ENCODE measurements at regions not wholly inside any gene's neighbourhood (a gene's known extent, or its start where the extent isn't known, plus 50 kb on each side); places are given as distances from the start of the nearest gene placed in this dataset.

GRCh38 chr9:703392-703791 lies 138.1 kb upstream of the DMRT1 start:
- BruUV-seq (replicated peaks) = no TSS peak
- FAIRE-seq (no peak), ATAC-seq (no peak), DNase-seq (ENCODE audit: low read depth, low spot score) (no peak)
- intact Hi-C loops (cut with micrococcal nuclease; ENCODE audit: unreplicated experiment) = no loop called here
- RAD21 ChIA-PET (ENCODE audit: unreplicated experiment) = no interaction called here
- in situ Hi-C loops (cut with MboI) = no loop called here
- no peak overlapping the region for H3K27ac ChIP-seq (ENCODE audit: control insufficient read depth, insufficient read depth)
- TF ChIP-seq NBN (IDR thresholded peaks at IDR 0.05) = no peak
- TF ChIP-seq DPF2 (IDR thresholded peaks at IDR 0.05) = no peak
- no peak for TF ChIP-seq EP300 (IDR thresholded peaks at IDR 0.05; ENCODE audit: borderline replicate concordance in 1 of 2, control insufficient read depth in 1 of 2, low read depth in 2 of 2, low read length in 2 of 2)
- POLR2A ChIA-PET = no interaction called here
- CTCF ChIA-PET = no interaction called here
- H3K4me3 ChIP-seq = no peak overlapping the region
- 38% methylated on average over 2 of the region's 2 CpGs for WGBS (ENCODE audit: insufficient coverage, insufficient replicate concordance, low lambda C conversion rate, missing lambda C conversion rate)
- H3K4me2 ChIP-seq (ENCODE audit: control insufficient read depth, insufficient read depth) = no peak overlapping the region
- SMC1A ChIA-PET (ENCODE audit: uncharacterized antibody, unreplicated experiment) = interaction anchor here (1.2 kb wide), 1 partner anchor 18 kb away, joined by 3 read pairs; no protein-coding TSS in a partner anchor
- H3K4me1 ChIP-seq (ENCODE audit: control insufficient read depth, insufficient read depth, low read length) = no peaks in the 10 kb centered on the region
- no peaks in the 10 kb centered on the region for H4K20me1 ChIP-seq (ENCODE audit: control insufficient read depth, insufficient read depth)
- H2AFZ ChIP-seq (ENCODE audit: control insufficient read depth, low read depth, low read length) = no peak overlapping the region
- H3K36me3 ChIP-seq (ENCODE audit: control insufficient read depth in 2 of 2, insufficient read depth in 2 of 2, low read length in 1 of 2) = no peaks in the 10 kb centered on the region
- H3K27me3 ChIP-seq (replicated peaks in 1 of 2; ENCODE audit: control insufficient read depth in 2 of 2, insufficient read depth in 2 of 2, low read length in 1 of 2) = peaks cover 0 to 6% of the 10 kb centered on the region in 2 experiments
- no peak overlapping the region for H3K9ac ChIP-seq (ENCODE audit: control insufficient read depth, insufficient read depth, low read length)
- H3K79me2 ChIP-seq (ENCODE audit: control insufficient read depth, insufficient read depth, low read length) = no peaks in the 10 kb centered on the region
- H3K9me3 ChIP-seq (replicated peaks; ENCODE audit: control insufficient read depth, insufficient read depth, low read length) = no peaks in the 10 kb centered on the region

DNA sequence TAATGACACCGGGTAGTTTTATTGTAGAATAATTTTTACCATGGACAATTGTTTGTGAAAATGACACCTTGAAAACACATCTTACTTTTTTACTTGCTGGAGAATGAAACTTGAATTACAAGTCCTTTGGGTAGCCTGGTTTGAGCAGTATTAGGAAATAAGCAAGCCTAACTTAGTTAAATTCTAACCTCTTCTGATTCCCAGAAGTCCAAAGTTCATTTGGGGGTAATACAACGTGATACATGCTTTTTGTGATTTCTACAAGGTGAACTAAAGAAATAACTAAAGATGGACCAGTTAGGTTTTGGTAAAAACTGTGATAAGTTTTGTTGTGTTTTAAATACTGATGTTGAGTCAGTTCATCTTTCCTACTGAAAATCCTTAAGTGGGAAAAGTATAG lies 135.4 kb upstream of the DMRT1 start:
- WGBS (ENCODE audit: insufficient coverage, insufficient replicate concordance, low lambda C conversion rate, missing lambda C conversion rate) = 19% methylated on average over 2 of the region's 2 CpGs
- RAD21 ChIA-PET (ENCODE audit: unreplicated experiment) = no interaction called here
- Histone ChIP-seq H3K27me3 (replicated peaks in 1 of 2; ENCODE audit: control insufficient read depth in 2 of 2, insufficient read depth in 2 of 2, low read length in 1 of 2) (peaks cover 0 to 8% of the 10 kb centered on the region in 2 experiments), H3K9ac (ENCODE audit: control insufficient read depth, insufficient read depth, low read length) (no peak overlapping the region), H3K4me1 (ENCODE audit: control insufficient read depth, insufficient read depth, low read length) (no peaks in the 10 kb centered on the region), H3K79me2 (ENCODE audit: control insufficient read depth, insufficient read depth, low read length) (no peaks in the 10 kb centered on the region), H4K20me1 (ENCODE audit: control insufficient read depth, insufficient read depth) (no peaks in the 10 kb centered on the region), H3K27ac (ENCODE audit: control insufficient read depth, insufficient read depth) (no peak overlapping the region), H3K4me2 (ENCODE audit: control insufficient read depth, insufficient read depth) (no peak overlapping the region), H3K36me3 (ENCODE audit: control insufficient read depth in 2 of 2, insufficient read depth in 2 of 2, low read length in 1 of 2) (no peaks in the 10 kb centered on the region), H3K9me3 (replicated peaks; ENCODE audit: control insufficient read depth, insufficient read depth, low read length) (no peaks in the 10 kb centered on the region), H3K4me3 (no peak overlapping the region), H2AFZ (ENCODE audit: control insufficient read depth, low read depth, low read length) (no peak overlapping the region)
- SMC1A ChIA-PET (ENCODE audit: uncharacterized antibody, unreplicated experiment) = no interaction called here
- ATAC-seq (no peak), FAIRE-seq (no peak), DNase-seq (ENCODE audit: low read depth, low spot score) (no peak)
- no TSS peak for BruUV-seq (replicated peaks)
- CTCF ChIA-PET = no interaction called here
- intact Hi-C loops (cut with micrococcal nuclease; ENCODE audit: unreplicated experiment) (no loop called here), in situ Hi-C loops (cut with MboI) (no loop called here)
- POLR2A ChIA-PET = no interaction called here
- TF ChIP-seq MYC (IDR thresholded peaks at IDR 0.05; ENCODE audit: insufficient read depth, insufficient read length, insufficient replicate concordance, low read length, severe bottlenecking) (no peak), SMAD1 (IDR thresholded peaks at IDR 0.05; ENCODE audit: low read depth, partially characterized antibody) (no peak), ZNF217 (IDR thresholded peaks at IDR 0.05) (no peak), TARDBP (IDR thresholded peaks at IDR 0.05; ENCODE audit: borderline replicate concordance) (no peak), CBX3 (IDR thresholded peaks at IDR 0.05; ENCODE audit: borderline replicate concordance, low read depth) (no peak), RELB (IDR thresholded peaks at IDR 0.05; ENCODE audit: low read depth) (no peak), TCF3 (IDR thresholded peaks at IDR 0.05; ENCODE audit: borderline replicate concordance, insufficient read depth, low read depth, low read length) (no peak)
- TF ChIP-seq, protein P1, sequence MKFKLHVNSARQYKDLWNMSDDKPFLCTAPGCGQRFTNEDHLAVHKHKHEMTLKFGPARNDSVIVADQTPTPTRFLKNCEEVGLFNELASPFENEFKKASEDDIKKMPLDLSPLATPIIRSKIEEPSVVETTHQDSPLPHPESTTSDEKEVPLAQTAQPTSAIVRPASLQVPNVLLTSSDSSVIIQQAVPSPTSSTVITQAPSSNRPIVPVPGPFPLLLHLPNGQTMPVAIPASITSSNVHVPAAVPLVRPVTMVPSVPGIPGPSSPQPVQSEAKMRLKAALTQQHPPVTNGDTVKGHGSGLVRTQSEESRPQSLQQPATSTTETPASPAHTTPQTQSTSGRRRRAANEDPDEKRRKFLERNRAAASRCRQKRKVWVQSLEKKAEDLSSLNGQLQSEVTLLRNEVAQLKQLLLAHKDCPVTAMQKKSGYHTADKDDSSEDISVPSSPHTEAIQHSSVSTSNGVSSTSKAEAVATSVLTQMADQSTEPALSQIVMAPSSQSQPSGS (IDR thresholded peaks at IDR 0.05; ENCODE audit: low read length) = no peak
- TF ChIP-seq, protein P2, sequence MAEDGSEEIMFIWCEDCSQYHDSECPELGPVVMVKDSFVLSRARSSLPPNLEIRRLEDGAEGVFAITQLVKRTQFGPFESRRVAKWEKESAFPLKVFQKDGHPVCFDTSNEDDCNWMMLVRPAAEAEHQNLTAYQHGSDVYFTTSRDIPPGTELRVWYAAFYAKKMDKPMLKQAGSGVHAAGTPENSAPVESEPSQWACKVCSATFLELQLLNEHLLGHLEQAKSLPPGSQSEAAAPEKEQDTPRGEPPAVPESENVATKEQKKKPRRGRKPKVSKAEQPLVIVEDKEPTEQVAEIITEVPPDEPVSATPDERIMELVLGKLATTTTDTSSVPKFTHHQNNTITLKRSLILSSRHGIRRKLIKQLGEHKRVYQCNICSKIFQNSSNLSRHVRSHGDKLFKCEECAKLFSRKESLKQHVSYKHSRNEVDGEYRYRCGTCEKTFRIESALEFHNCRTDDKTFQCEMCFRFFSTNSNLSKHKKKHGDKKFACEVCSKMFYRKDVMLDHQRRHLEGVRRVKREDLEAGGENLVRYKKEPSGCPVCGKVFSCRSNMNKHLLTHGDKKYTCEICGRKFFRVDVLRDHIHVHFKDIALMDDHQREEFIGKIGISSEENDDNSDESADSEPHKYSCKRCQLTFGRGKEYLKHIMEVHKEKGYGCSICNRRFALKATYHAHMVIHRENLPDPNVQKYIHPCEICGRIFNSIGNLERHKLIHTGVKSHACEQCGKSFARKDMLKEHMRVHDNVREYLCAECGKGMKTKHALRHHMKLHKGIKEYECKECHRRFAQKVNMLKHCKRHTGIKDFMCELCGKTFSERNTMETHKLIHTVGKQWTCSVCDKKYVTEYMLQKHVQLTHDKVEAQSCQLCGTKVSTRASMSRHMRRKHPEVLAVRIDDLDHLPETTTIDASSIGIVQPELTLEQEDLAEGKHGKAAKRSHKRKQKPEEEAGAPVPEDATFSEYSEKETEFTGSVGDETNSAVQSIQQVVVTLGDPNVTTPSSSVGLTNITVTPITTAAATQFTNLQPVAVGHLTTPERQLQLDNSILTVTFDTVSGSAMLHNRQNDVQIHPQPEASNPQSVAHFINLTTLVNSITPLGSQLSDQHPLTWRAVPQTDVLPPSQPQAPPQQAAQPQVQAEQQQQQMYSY (CRISPR knock-in tag; IDR thresholded peaks at IDR 0.05) = no peak

Measured in GM12878 (cell line).